IMR-90 (cell line): ENCODE measurements at regions not wholly inside any gene's neighbourhood (a gene's known extent, or its start where the extent isn't known, plus 50 kb on each side); places are given as distances from the start of the nearest gene placed in this dataset.

Source experiments
- ATAC-seq: fragments of 200-7000 bp; cut with Tn5 transposase; 2 replicates; pipeline ENCODE4 v1.9.1; 2020; ENCODE audit warnings: low read depth, mild to moderate bottlenecking, moderate library complexity
- BruUV-seq: library from RNA; stranded (reverse); fragments of 400-500 nt; replicated peaks from 2 replicates; lab custom pipeline; 2021; lab: Mats Ljungman, UMichigan
- CTCF ChIA-PET: fragments of 300-600 bp; formaldehyde crosslinking; extraction: SDS; loops from one replicate; lab custom pipeline; 2021; ENCODE audit warnings: antibody characterized with exemption; lab: Yijun Ruan, JAX
- POLR2A ChIA-PET: fragments of 300-600 bp; sonication (Branson Sonifier 250); formaldehyde crosslinking; loops from one replicate; lab custom pipeline; 2022; ENCODE audit warnings: antibody characterized with exemption; ENCODE audit not compliant: unreplicated experiment; lab: Charles Lee
- DNase-seq: peaks from one replicate; pipeline ENCODE4 v3.0.0; 2013
- H2AFZ ChIP-seq: replicated peaks from 2 replicates; pipeline ENCODE3; 2013; ENCODE audit warnings: low read length, mild to moderate bottlenecking; ENCODE audit not compliant: poor library complexity
- H2AK5ac ChIP-seq: 2 replicates; pipeline ENCODE4 v1.6.1; 2013; ENCODE audit warnings: low read depth, low read length, inconsistent platforms
- H2AK9ac ChIP-seq: replicated peaks from 2 replicates; pipeline ENCODE3; 2013; ENCODE audit warnings: mild to moderate bottlenecking, low read depth, low read length, moderate library complexity; ENCODE audit not compliant: poor library complexity
- H2BK120ac ChIP-seq: 2 replicates; pipeline ENCODE4 v1.6.1; 2013; ENCODE audit warnings: low read depth, low read length, inconsistent platforms
- H2BK15ac ChIP-seq: 3 replicates; pipeline ENCODE4 v1.6.1; 2013; ENCODE audit warnings: low read depth, low read length, inconsistent platforms
- H2BK20ac ChIP-seq: 2 replicates; pipeline ENCODE4 v1.6.1; 2013; ENCODE audit warnings: low read depth, mild to moderate bottlenecking, inconsistent platforms, low read length, moderate library complexity
- H2BK5ac ChIP-seq: 2 replicates; pipeline ENCODE4 v1.6.1; 2013; ENCODE audit warnings: mild to moderate bottlenecking, low read depth, low read length, inconsistent platforms; ENCODE audit not compliant: poor library complexity, severe bottlenecking
- H3K14ac ChIP-seq: replicated peaks from 2 replicates; pipeline ENCODE4 v1.6.1; 2013; ENCODE audit warnings: low read depth, low read length, inconsistent platforms
- H3K18ac ChIP-seq: 2 replicates; pipeline ENCODE4 v1.6.1; 2013; ENCODE audit warnings: low read depth, low read length, control low read depth
- H3K23ac ChIP-seq: 2 replicates; pipeline ENCODE4 v1.6.1; 2013; ENCODE audit warnings: low read depth, low read length, inconsistent platforms
- H3K27ac ChIP-seq: 2 replicates; pipeline ENCODE4 v1.5.1; 2013; ENCODE audit warnings: mild to moderate bottlenecking, control low read depth, low read length; ENCODE audit not compliant: insufficient read depth
- H3K27me3 ChIP-seq: 2 replicates; pipeline ENCODE4 v1.6.1; 2013; ENCODE audit warnings: low read length; ENCODE audit not compliant: control insufficient read depth, insufficient read depth
- H3K36me3 ChIP-seq: 2 replicates; pipeline ENCODE4 v1.6.1; 2013; ENCODE audit warnings: low read length, mixed read lengths; ENCODE audit not compliant: control insufficient read depth, insufficient read depth
- H3K4ac ChIP-seq: 2 replicates; pipeline ENCODE4 v1.6.1; 2013; ENCODE audit warnings: low read depth, low read length, inconsistent platforms
- H3K4me1 ChIP-seq: 2 replicates; pipeline ENCODE4 v1.6.1; 2013; ENCODE audit warnings: low read length, mixed read lengths; ENCODE audit not compliant: control insufficient read depth, insufficient read depth
- H3K4me2 ChIP-seq: 2 replicates; pipeline ENCODE4 v1.6.1; 2013; ENCODE audit warnings: low read depth, mild to moderate bottlenecking, control low read depth, low read length, moderate library complexity
- H3K4me3 ChIP-seq: 2 replicates; pipeline ENCODE4 v1.5.1; 2013; ENCODE audit warnings: low read depth, mild to moderate bottlenecking, control low read depth, low read length, moderate library complexity; ENCODE audit not compliant: insufficient read depth
- H3K56ac ChIP-seq: 2 replicates; pipeline ENCODE4 v1.6.1; 2013; ENCODE audit warnings: low read length, inconsistent platforms; ENCODE audit not compliant: insufficient read depth; ENCODE audit errors: extremely low read depth
- H3K79me1 ChIP-seq, 2 experiments: 2 replicates each; pipeline ENCODE4 v1.6.1; 2013; ENCODE audit warnings: low read length in 2 of 2, inconsistent platforms in 1 of 2, low read depth in 1 of 2
- H3K9ac ChIP-seq: 2 replicates; pipeline ENCODE4 v1.6.1; 2013; ENCODE audit warnings: low read depth, low read length, control low read depth
- H3K9me1 ChIP-seq: 2 replicates; pipeline ENCODE4 v1.6.1; 2013; ENCODE audit warnings: low read length, inconsistent platforms; ENCODE audit not compliant: insufficient read depth
- H3K9me3 ChIP-seq: 2 replicates; pipeline ENCODE4 v1.6.1; 2013; ENCODE audit warnings: low read length; ENCODE audit not compliant: control insufficient read depth, insufficient read depth
- H4K20me1 ChIP-seq: 2 replicates; pipeline ENCODE4 v1.6.1; 2013; ENCODE audit warnings: low read length, inconsistent platforms; ENCODE audit not compliant: insufficient read depth
- H4K5ac ChIP-seq: 2 replicates; pipeline ENCODE4 v1.6.1; 2013; ENCODE audit warnings: mild to moderate bottlenecking, low read depth, low read length, control low read depth
- H4K8ac ChIP-seq, 2 experiments: 2 replicates each; pipeline ENCODE4 v1.6.1; 2013; ENCODE audit warnings: low read depth in 2 of 2, low read length in 2 of 2, control low read depth in 1 of 2, inconsistent platforms in 1 of 2
- H4K91ac ChIP-seq: 2 replicates; pipeline ENCODE4 v1.6.1; 2013; ENCODE audit warnings: low read depth, low read length, inconsistent platforms; ENCODE audit not compliant: insufficient read depth
- CEBPB ChIP-seq: IDR thresholded peaks from 2 replicates; pipeline ENCODE4 v1.6.1; 2012; ENCODE audit warnings: low read depth, low read length, improper control_type of control experiment
- MAFK ChIP-seq: IDR thresholded peaks from 2 replicates; pipeline ENCODE4 v1.6.1; 2012; ENCODE audit warnings: low read depth, low read length, improper control_type of control experiment
- MAZ ChIP-seq: IDR thresholded peaks from 2 replicates; pipeline ENCODE4 v1.6.1; 2012; ENCODE audit warnings: low read depth, mild to moderate bottlenecking, low read length, improper control_type of control experiment, moderate library complexity, borderline replicate concordance
- NFE2L2 ChIP-seq: fragments of 150-350 bp; IDR thresholded peaks from 2 replicates; pipeline ENCODE4 v1.6.1; 2016; ENCODE audit warnings: low read depth, mild to moderate bottlenecking, low read length
- POLR2A ChIP-seq: IDR thresholded peaks from 2 replicates; pipeline ENCODE4 v1.6.1; 2012; ENCODE audit warnings: mild to moderate bottlenecking, low read depth, low read length
- RFX5 ChIP-seq: IDR thresholded peaks from 2 replicates; pipeline ENCODE4 v1.8.0; 2012; ENCODE audit warnings: low read depth, mild to moderate bottlenecking, low read length, moderate library complexity
- SMC3 ChIP-seq: fragments of 150-350 bp; IDR thresholded peaks from 2 replicates; pipeline ENCODE4 v1.6.1; 2016; ENCODE audit warnings: low read depth, mild to moderate bottlenecking, antibody characterized with exemption, low read length, moderate library complexity
- WGBS, 2 experiments: methylation state at CpG; one replicate each; pipeline versions ENCODE4 v1.1.5 to v1.1.7; 2013; ENCODE audit warnings: missing lambda C conversion rate in 2 of 2; ENCODE audit not compliant: insufficient read length in 1 of 2; ENCODE audit errors: extremely low coverage in 2 of 2; 5-methylcytosine and 5-hydroxymethylcytosine counted together
- dilution Hi-C: fragments of 300-500 bp; cut with HindIII; formaldehyde crosslinking; loops from one replicate; pipeline ENCODE4 v1.14.3; 2018; ENCODE audit warnings: low sequenced_read_pairs; ENCODE audit not compliant: unreplicated experiment
- in situ Hi-C: fragments of 300-500 bp; cut with MboI; formaldehyde crosslinking; loops from 3 replicates; pipeline ENCODE4 v1.14.3; 2019; ENCODE audit warnings: low sequenced_read_pairs, inconsistent platforms, mixed read lengths
- intact Hi-C: fragments of 100-400 bp; cut with micrococcal nuclease; formaldehyde crosslinking; loops from 2 replicates; pipeline ENCODE4 v1.10.0; 2022
- TF ChIP-seq, protein P1 (sequence below): conservative IDR thresholded peaks from 2 replicates; pipeline ENCODE4 v1.5.1; 2012; ENCODE audit warnings: mild to moderate bottlenecking, low read depth, low read length, improper control_type of control experiment
- TF ChIP-seq, protein P2 (sequence below): fragments of 150-350 bp; IDR thresholded peaks from 2 replicates; pipeline ENCODE4 v1.6.1; 2016; ENCODE audit warnings: low read depth, mild to moderate bottlenecking, low read length, moderate library complexity, borderline replicate concordance

DNA sequence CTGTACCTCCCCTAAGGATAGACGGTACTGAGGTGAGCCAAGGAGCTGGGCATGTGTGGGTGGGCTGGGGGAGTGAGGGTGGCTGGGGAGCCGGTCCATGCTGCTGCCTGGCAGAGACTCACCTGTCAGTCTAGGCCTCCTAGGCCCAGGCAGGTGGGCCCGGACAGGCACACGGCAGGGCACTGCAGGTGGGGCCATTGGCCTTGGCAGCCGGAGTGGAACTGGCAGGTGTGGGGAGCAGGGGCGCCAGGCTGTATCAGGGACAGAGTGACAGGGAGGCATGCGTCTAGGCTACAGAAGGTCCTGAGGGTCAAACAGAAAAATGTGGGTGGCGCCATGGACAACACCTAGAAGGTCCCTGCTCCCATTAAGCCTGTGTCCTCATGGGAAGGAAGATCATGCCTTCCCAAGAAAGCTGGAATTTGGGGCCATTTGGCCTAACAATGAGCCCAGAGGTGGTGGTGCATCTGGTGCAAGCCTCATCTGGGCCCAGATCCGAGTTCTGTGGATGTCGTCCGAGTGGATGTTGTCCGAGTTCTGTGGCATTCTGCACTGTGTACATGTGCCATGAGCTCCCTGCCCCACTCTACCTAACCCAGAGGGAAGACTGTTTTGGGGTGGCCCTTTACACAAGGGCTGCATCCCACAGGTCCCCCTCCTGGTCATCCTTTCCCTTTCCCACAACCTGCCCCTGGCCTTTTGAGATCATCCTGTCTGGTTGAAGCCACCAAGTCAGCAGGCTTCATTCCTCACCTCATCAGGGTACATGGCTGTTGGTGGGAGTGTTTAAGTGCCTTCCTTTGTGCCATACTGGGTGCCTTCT, 249.7 kb downstream of the GLI2 start:
- H2AFZ ChIP-seq, result no peak overlapping the region
- H3K23ac ChIP-seq, result no peak overlapping the region
- no peak overlapping the region for H2BK120ac ChIP-seq
- no peak overlapping the region for H3K9ac ChIP-seq
- peaks cover 13% of the 10 kb centered on the region; the same call in 1 of the 2 replicates for H3K9me1 ChIP-seq
- TF ChIP-seq CEBPB (no peak), POLR2A (no peak), MAZ (no peak), NFE2L2 (no peak), RFX5 (no peak), SMC3 (no peak), MAFK (no peak)
- TF ChIP-seq, protein P1, sequence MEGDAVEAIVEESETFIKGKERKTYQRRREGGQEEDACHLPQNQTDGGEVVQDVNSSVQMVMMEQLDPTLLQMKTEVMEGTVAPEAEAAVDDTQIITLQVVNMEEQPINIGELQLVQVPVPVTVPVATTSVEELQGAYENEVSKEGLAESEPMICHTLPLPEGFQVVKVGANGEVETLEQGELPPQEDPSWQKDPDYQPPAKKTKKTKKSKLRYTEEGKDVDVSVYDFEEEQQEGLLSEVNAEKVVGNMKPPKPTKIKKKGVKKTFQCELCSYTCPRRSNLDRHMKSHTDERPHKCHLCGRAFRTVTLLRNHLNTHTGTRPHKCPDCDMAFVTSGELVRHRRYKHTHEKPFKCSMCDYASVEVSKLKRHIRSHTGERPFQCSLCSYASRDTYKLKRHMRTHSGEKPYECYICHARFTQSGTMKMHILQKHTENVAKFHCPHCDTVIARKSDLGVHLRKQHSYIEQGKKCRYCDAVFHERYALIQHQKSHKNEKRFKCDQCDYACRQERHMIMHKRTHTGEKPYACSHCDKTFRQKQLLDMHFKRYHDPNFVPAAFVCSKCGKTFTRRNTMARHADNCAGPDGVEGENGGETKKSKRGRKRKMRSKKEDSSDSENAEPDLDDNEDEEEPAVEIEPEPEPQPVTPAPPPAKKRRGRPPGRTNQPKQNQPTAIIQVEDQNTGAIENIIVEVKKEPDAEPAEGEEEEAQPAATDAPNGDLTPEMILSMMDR, result no peak
- TF ChIP-seq, protein P2, sequence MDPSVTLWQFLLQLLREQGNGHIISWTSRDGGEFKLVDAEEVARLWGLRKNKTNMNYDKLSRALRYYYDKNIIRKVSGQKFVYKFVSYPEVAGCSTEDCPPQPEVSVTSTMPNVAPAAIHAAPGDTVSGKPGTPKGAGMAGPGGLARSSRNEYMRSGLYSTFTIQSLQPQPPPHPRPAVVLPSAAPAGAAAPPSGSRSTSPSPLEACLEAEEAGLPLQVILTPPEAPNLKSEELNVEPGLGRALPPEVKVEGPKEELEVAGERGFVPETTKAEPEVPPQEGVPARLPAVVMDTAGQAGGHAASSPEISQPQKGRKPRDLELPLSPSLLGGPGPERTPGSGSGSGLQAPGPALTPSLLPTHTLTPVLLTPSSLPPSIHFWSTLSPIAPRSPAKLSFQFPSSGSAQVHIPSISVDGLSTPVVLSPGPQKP, result no peak
- DNase-seq (no peak), ATAC-seq (no peak)
- H3K36me3 ChIP-seq, result peaks cover 82% of the 10 kb centered on the region
- H4K5ac ChIP-seq, result no peak overlapping the region
- H3K4ac ChIP-seq, result no peak overlapping the region
- no peak overlapping the region for H2BK5ac ChIP-seq
- no TSS peak for BruUV-seq
- WGBS, 2 experiments, result 94% methylated on average over 6 of the region's 12 CpGs; no CpG with 5 or more reads in 1 of the 2 experiments
- intact Hi-C loops, result no loop called here
- H3K56ac ChIP-seq, result no peak overlapping the region
- H3K9me3 ChIP-seq, result no peaks in the 10 kb centered on the region
- H3K18ac ChIP-seq, result no peak overlapping the region
- no peak overlapping the region for H4K91ac ChIP-seq
- no peak overlapping the region for H3K4me2 ChIP-seq
- CTCF ChIA-PET, result no interaction called here
- peaks cover 6% of the 10 kb centered on the region for H4K20me1 ChIP-seq
- H3K4me1 ChIP-seq, result no peaks in the 10 kb centered on the region
- dilution Hi-C loops, result no loop called here
- H2BK15ac ChIP-seq, result no peak overlapping the region
- POLR2A ChIA-PET, result no interaction called here
- H3K79me1 ChIP-seq, result peaks cover 4 to 15% of the 10 kb centered on the region in 2 experiments; a peak in 2 of 4 replicates
- H2AK5ac ChIP-seq, result no peak overlapping the region
- H4K8ac ChIP-seq, result no peak overlapping the region
- no peak overlapping the region for H3K4me3 ChIP-seq
- no peak overlapping the region for H2BK20ac ChIP-seq
- no peak overlapping the region for H3K27ac ChIP-seq
- no peak overlapping the region for H2AK9ac ChIP-seq
- H3K14ac ChIP-seq, result no peak overlapping the region
- in situ Hi-C loops, result no loop called here
- no peaks in the 10 kb centered on the region for H3K27me3 ChIP-seq
